Adrenal gland (tissue), 5 donors: ENCODE measurements at regions not wholly inside any gene's neighbourhood (a gene's known extent, or its start where the extent isn't known, plus 50 kb on each side); places are given as distances from the start of the nearest gene placed in this dataset.

ENCODE experiments used
- CTCF ChIP-seq, 6 experiments: fragments of 450-650 bp in 4 of 6; fragments of 200-600 bp in 2 of 6; sonication (generic) in 1 of 6; IDR thresholded peaks; 1 replicate in 5 of 6; 2 replicates in 1 of 6; pipeline versions ENCODE4 v1.5.1 to v1.8.0; 2016 to 2021; ENCODE audit warnings: antibody characterized with exemption in 6 of 6, mild to moderate bottlenecking in 2 of 6, moderate library complexity in 1 of 6
- POLR2A ChIP-seq, 2 donors: fragments of 450-650 bp; IDR thresholded peaks; one replicate each; pipeline ENCODE4 v1.6.1; 2017; ENCODE audit warnings: antibody characterized with exemption in 2 of 2, mild to moderate bottlenecking in 2 of 2, moderate library complexity in 1 of 2
- donor health status: DM: no; HTN: no; CAD: no.

DNA sequence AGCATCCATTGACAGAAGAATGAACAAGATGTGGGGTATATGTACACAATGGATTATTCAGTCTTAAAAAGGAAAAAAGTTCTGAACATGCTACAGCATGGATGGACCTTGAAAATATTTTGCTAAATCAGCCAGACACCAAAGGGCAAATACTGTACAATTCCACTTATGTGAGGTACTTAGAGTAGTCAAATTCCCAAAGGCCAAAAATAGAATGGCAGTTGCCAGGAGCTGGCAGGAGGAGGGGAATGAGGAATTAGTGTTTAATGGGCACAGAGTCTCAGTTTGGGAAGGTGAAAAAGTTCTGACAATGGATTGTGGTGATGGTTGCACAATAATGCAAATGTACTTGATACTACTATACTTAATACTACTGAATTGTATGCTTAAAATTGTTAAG is 193.2 kb downstream of the MBD2 start:
- TF ChIP-seq POLR2A (IDR thresholded peaks at IDR 0.05) (no peak), CTCF (IDR thresholded peaks at IDR 0.05) (no peak)
